HG03097 (cell line): ENCODE measurements at regions not wholly inside any gene's neighbourhood (a gene's known extent, or its start where the extent isn't known, plus 50 kb on each side); places are given as distances from the start of the nearest gene placed in this dataset.

Experiments used
- ATAC-seq: cut with Tn5 transposase; IDR thresholded peaks from one replicate; pipeline ENCODE4 v1.9.1; 2021; ENCODE audit not compliant: unreplicated experiment, low FRiP score

- no peak for ATAC-seq
These were observed 127.2 kb upstream of the THY1 start for GRCh38 chr11:119550053-119550752.

GRCh38 chr11:119547511-119547910 is 124.5 kb upstream of the THY1 start:
- no peak for ATAC-seq

GRCh38 chr11:119545978-119546915 is 123.3 kb upstream of the THY1 start:
- no peak for ATAC-seq

GRCh38 chr11:119540370-119541125 is 117.6 kb upstream of the THY1 start:
- ATAC-seq: no peak

GRCh38 chr11:119539583-119539982 is 116.6 kb upstream of the THY1 start:
- no peak for ATAC-seq

- ATAC-seq: no peak
These were observed 115.8 kb upstream of the THY1 start for GRCh38 chr11:119538753-119539152.

- ATAC-seq: no peak
These were observed 114.6 kb upstream of the THY1 start for GRCh38 chr11:119537306-119538253.

GRCh38 chr11:119536801-119537200 is 113.8 kb upstream of the THY1 start:
- no peak for ATAC-seq

- ATAC-seq: no peak
These were observed 111.2 kb upstream of the THY1 start for GRCh38 chr11:119533921-119534736.

- no peak for ATAC-seq
These were observed 110.5 kb upstream of the THY1 start for GRCh38 chr11:119533462-119533861.

GRCh38 chr11:119532551-119532950 is 109.6 kb upstream of the THY1 start:
- no peak for ATAC-seq

- no peak for ATAC-seq
These were observed 108.7 kb upstream of the THY1 start for GRCh38 chr11:119531623-119532022.

GRCh38 chr11:119531056-119531455 is 108.1 kb upstream of the THY1 start:
- ATAC-seq: no peak

- ATAC-seq: no peak
These were observed 107.5 kb upstream of the THY1 start for GRCh38 chr11:119530509-119530908.

- ATAC-seq: no peak
These were observed 107.0 kb upstream of the THY1 start for GRCh38 chr11:119529936-119530335.

- ATAC-seq: no peak
These were observed 106.3 kb upstream of the THY1 start for GRCh38 chr11:119529063-119529845.

- no peak for ATAC-seq
These were observed 102.9 kb upstream of the THY1 start for GRCh38 chr11:119525867-119526196.

- ATAC-seq: no peak
These were observed 102.4 kb upstream of the THY1 start for GRCh38 chr11:119525180-119525866.
